ENCODE measurements at regions not wholly inside any gene's neighbourhood (a gene's known extent, or its start where the extent isn't known, plus 50 kb on each side); places are given as distances from the start of the nearest gene placed in this dataset.

- ChIA-PET SMC1A (ENCODE audit: uncharacterized antibody, unreplicated experiment) (interaction anchor here (0.9 to 3.3 kb wide), 8 partner anchors 11 to 112 kb away, joined by 3 to 12 read pairs (median 4); no protein-coding TSS in a partner anchor), CTCF (interaction anchor here (0.6 to 1.6 kb wide), 4 partner anchors 9 to 92 kb away, joined by 3 to 4 read pairs (median 3); no protein-coding TSS in a partner anchor), RAD21 (ENCODE audit: unreplicated experiment) (no interaction called here), POLR2A (no interaction called here)
- H3K36me3 ChIP-seq (ENCODE audit: control insufficient read depth in 2 of 2, insufficient read depth in 2 of 2, low read length in 1 of 2): no peaks in the 10 kb centered on the region
- H3K4me1 ChIP-seq (ENCODE audit: control insufficient read depth, insufficient read depth, low read length): no peaks in the 10 kb centered on the region
- H3K4me3 ChIP-seq: no peak overlapping the region
- BruUV-seq (replicated peaks): no TSS peak
- under 1% methylated on average over 5 of the region's 5 CpGs for WGBS (ENCODE audit: insufficient coverage, insufficient replicate concordance, low lambda C conversion rate, missing lambda C conversion rate)
- intact Hi-C loops (cut with micrococcal nuclease; ENCODE audit: unreplicated experiment): no loop called here
- H3K9me3 ChIP-seq (replicated peaks; ENCODE audit: control insufficient read depth, insufficient read depth, low read length): no peaks in the 10 kb centered on the region
- H3K79me2 ChIP-seq (ENCODE audit: control insufficient read depth, insufficient read depth, low read length): no peaks in the 10 kb centered on the region
- no peaks in the 10 kb centered on the region for H3K27me3 ChIP-seq (replicated peaks in 1 of 2; ENCODE audit: control insufficient read depth in 2 of 2, insufficient read depth in 2 of 2, low read length in 1 of 2)
- H3K9ac ChIP-seq (ENCODE audit: control insufficient read depth, insufficient read depth, low read length): no peak overlapping the region
- TF ChIP-seq NFIC (IDR thresholded peaks at IDR 0.05; ENCODE audit: low read depth, low read length): no peak
- no peak for TF ChIP-seq SUZ12 (IDR thresholded peaks at IDR 0.05; ENCODE audit: unreplicated experiment)
- no peak for TF ChIP-seq RBBP5 (conservative IDR thresholded peaks at IDR 0.05)
- TF ChIP-seq RAD51 (IDR thresholded peaks at IDR 0.05): no peak
- TF ChIP-seq TCF12 (IDR thresholded peaks at IDR 0.05; ENCODE audit: low read depth, low read length): no peak
- TF ChIP-seq ZSCAN29 (IDR thresholded peaks at IDR 0.05): no peak
- no peak for TF ChIP-seq TBL1XR1 (IDR thresholded peaks at IDR 0.05; ENCODE audit: low read depth, low read length)
- no peak for TF ChIP-seq IRF3 (IDR thresholded peaks at IDR 0.05)
- TF ChIP-seq GATAD2B (conservative IDR thresholded peaks at IDR 0.05; ENCODE audit: low read depth): no peak
- no peak for TF ChIP-seq NBN (IDR thresholded peaks at IDR 0.05)
- in situ Hi-C loops (cut with MboI): no loop called here
- DNase-seq (ENCODE audit: low read depth, low spot score): no peak
- no peak overlapping the region for H3K4me2 ChIP-seq (ENCODE audit: control insufficient read depth, insufficient read depth)
- no peak overlapping the region for H3K27ac ChIP-seq (ENCODE audit: control insufficient read depth, insufficient read depth)
- no peak overlapping the region for H2AFZ ChIP-seq (ENCODE audit: control insufficient read depth, low read depth, low read length)
- H4K20me1 ChIP-seq (ENCODE audit: control insufficient read depth, insufficient read depth): no peaks in the 10 kb centered on the region
- ATAC-seq: peak; percentile 82
- FAIRE-seq: no peak
Observed at GRCh38 chr1:73901738-73902137, 296.2 kb downstream of the LRRIQ3 start.
